A673 (cell line): ENCODE measurements at regions not wholly inside any gene's neighbourhood (a gene's known extent, or its start where the extent isn't known, plus 50 kb on each side); places are given as distances from the start of the nearest gene placed in this dataset.

Experiments used
- BruUV-seq: library from RNA; stranded (reverse); fragments of 400-500 nt; replicated peaks from 2 replicates; lab custom pipeline; 2021; lab: Mats Ljungman, UMichigan
- CTCF ChIA-PET: fragments of 300-600 bp; sonication (Branson Sonifier 250); formaldehyde crosslinking; loops from one replicate; lab custom pipeline; 2022; ENCODE audit warnings: antibody characterized with exemption; lab: Charles Lee
- POLR2A ChIA-PET: fragments of 300-600 bp; sonication (Branson Sonifier 250); formaldehyde crosslinking; loops from one replicate; lab custom pipeline; 2022; ENCODE audit warnings: antibody characterized with exemption; ENCODE audit not compliant: low non-redundant PET; lab: Charles Lee
- DNase-seq: peaks from one replicate; pipeline ENCODE4 v3.0.0-alpha.2; 2015; ENCODE audit warnings: low spot score
- H3K27ac ChIP-seq: fragments of 200-600 bp; sonication (generic); 2 replicates; pipeline ENCODE4 v1.5.1; 2016; ENCODE audit warnings: mixed run types, low read depth, mild to moderate bottlenecking, mixed read lengths, antibody characterized with exemption, low read length; ENCODE audit not compliant: poor library complexity, severe bottlenecking
- H3K27me3 ChIP-seq: fragments of 200-600 bp; sonication (generic); replicated peaks from 2 replicates; pipeline ENCODE4 v1.6.1; 2017; ENCODE audit warnings: mixed run types, low read depth, mild to moderate bottlenecking, mixed read lengths, antibody characterized with exemption, low read length; ENCODE audit not compliant: insufficient read depth, poor library complexity
- H3K36me3 ChIP-seq: fragments of 200-600 bp; sonication (generic); 2 replicates; pipeline ENCODE4 v1.6.1; 2016; ENCODE audit warnings: mixed run types, mild to moderate bottlenecking, mixed read lengths, antibody characterized with exemption, low read length; ENCODE audit not compliant: insufficient read depth, poor library complexity, severe bottlenecking
- H3K4me1 ChIP-seq: fragments of 200-600 bp; sonication (generic); 2 replicates; pipeline ENCODE4 v1.6.1; 2017; ENCODE audit warnings: mixed run types, mild to moderate bottlenecking, mixed read lengths, antibody characterized with exemption, low read length; ENCODE audit not compliant: insufficient read depth, poor library complexity, severe bottlenecking
- H3K4me3 ChIP-seq: fragments of 200-600 bp; sonication (generic); 2 replicates; pipeline ENCODE4 v1.5.1; 2016; ENCODE audit warnings: low read depth, mixed run types, mild to moderate bottlenecking, mixed read lengths, low read length; ENCODE audit not compliant: poor library complexity, severe bottlenecking
- H3K9me3 ChIP-seq: fragments of 200-600 bp; sonication (generic); 2 replicates; pipeline ENCODE4 v1.6.1; 2016; ENCODE audit warnings: mixed run types, low read depth, mild to moderate bottlenecking, mixed read lengths, antibody characterized with exemption, low read length; ENCODE audit not compliant: poor library complexity, severe bottlenecking
- EZH2 ChIP-seq: fragments of 200-600 bp; sonication (generic); IDR thresholded peaks from 2 replicates; pipeline ENCODE4 v1.6.1; 2017; ENCODE audit warnings: borderline replicate concordance, low read depth, mild to moderate bottlenecking, mixed read lengths, antibody characterized with exemption, low read length; ENCODE audit not compliant: poor library complexity, severe bottlenecking
- intact Hi-C: fragments of 100-400 bp; cut with micrococcal nuclease; formaldehyde crosslinking; loops from one replicate; pipeline ENCODE4 v1.10.0; 2022; ENCODE audit not compliant: unreplicated experiment
- TF ChIP-seq, protein P1 (sequence below): fragments of 300-800, 200-600 bp; sonication (generic); conservative IDR thresholded peaks from 2 replicates; pipeline ENCODE4 v1.5.1; 2017; ENCODE audit warnings: low read depth, mild to moderate bottlenecking, antibody characterized with exemption, low read length, moderate library complexity, mixed read lengths

- no TSS peak for BruUV-seq
- intact Hi-C loops: no loop called here
- ChIA-PET CTCF (no interaction called here), POLR2A (no interaction called here)
- peaks cover 15% of the 10 kb centered on the region for H3K27me3 ChIP-seq
- no peak overlapping the region for H3K27ac ChIP-seq
- no peaks in the 10 kb centered on the region for H3K4me1 ChIP-seq
- H3K9me3 ChIP-seq: no peaks in the 10 kb centered on the region
- no peak overlapping the region for H3K4me3 ChIP-seq
- TF ChIP-seq EZH2: no peak
- TF ChIP-seq, protein P1, sequence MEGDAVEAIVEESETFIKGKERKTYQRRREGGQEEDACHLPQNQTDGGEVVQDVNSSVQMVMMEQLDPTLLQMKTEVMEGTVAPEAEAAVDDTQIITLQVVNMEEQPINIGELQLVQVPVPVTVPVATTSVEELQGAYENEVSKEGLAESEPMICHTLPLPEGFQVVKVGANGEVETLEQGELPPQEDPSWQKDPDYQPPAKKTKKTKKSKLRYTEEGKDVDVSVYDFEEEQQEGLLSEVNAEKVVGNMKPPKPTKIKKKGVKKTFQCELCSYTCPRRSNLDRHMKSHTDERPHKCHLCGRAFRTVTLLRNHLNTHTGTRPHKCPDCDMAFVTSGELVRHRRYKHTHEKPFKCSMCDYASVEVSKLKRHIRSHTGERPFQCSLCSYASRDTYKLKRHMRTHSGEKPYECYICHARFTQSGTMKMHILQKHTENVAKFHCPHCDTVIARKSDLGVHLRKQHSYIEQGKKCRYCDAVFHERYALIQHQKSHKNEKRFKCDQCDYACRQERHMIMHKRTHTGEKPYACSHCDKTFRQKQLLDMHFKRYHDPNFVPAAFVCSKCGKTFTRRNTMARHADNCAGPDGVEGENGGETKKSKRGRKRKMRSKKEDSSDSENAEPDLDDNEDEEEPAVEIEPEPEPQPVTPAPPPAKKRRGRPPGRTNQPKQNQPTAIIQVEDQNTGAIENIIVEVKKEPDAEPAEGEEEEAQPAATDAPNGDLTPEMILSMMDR: no peak
- no peaks in the 10 kb centered on the region for H3K36me3 ChIP-seq
- DNase-seq: no peak
Observed at GRCh38 chr1:4053160-4053748, 153.2 kb upstream of the C1orf174 start.

GRCh38 chr1:4053774-4054173 is 153.7 kb upstream of the C1orf174 start:
- DNase-seq: no peak
- Histone ChIP-seq H3K4me1 (no peaks in the 10 kb centered on the region), H3K27me3 (peaks cover 10% of the 10 kb centered on the region), H3K4me3 (no peak overlapping the region), H3K36me3 (no peaks in the 10 kb centered on the region), H3K9me3 (no peaks in the 10 kb centered on the region), H3K27ac (no peak overlapping the region)
- TF ChIP-seq, protein P1: no peak
- no peak for TF ChIP-seq EZH2
- CTCF ChIA-PET: no interaction called here
- no TSS peak for BruUV-seq
- intact Hi-C loops: no loop called here
- POLR2A ChIA-PET: no interaction called here

GRCh38 chr1:4055294-4055967 is 155.4 kb upstream of the C1orf174 start:
- ChIA-PET POLR2A (no interaction called here), CTCF (no interaction called here)
- DNase-seq: no peak
- Histone ChIP-seq H3K27ac (no peak overlapping the region), H3K4me3 (no peak overlapping the region), H3K36me3 (no peaks in the 10 kb centered on the region), H3K9me3 (no peaks in the 10 kb centered on the region), H3K27me3 (peaks cover 3% of the 10 kb centered on the region), H3K4me1 (no peaks in the 10 kb centered on the region)
- no peak for TF ChIP-seq EZH2
- TF ChIP-seq, protein P1: no peak
- intact Hi-C loops: no loop called here
- BruUV-seq: no TSS peak
